Glutamatergic neuron (in vitro differentiated cells): ENCODE measurements at regions not wholly inside any gene's neighbourhood (a gene's known extent, or its start where the extent isn't known, plus 50 kb on each side); places are given as distances from the start of the nearest gene placed in this dataset.

Experiments
- DNase-seq: peaks from one replicate; pipeline ENCODE4 v3.0.0; 2022
- H3K27ac Mint-ChIP-seq: one replicate; pipeline ENCODE4 v1.8.0; 2020; ENCODE audit warnings: mild to moderate bottlenecking, mixed read lengths, inconsistent platforms; ENCODE audit not compliant: unreplicated experiment
- H3K27me3 Mint-ChIP-seq: one replicate; pipeline ENCODE4 v1.8.0; 2020; ENCODE audit warnings: mild to moderate bottlenecking, moderate library complexity, mixed read lengths, inconsistent platforms; ENCODE audit not compliant: unreplicated experiment
- H3K36me3 Mint-ChIP-seq: one replicate; pipeline ENCODE4 v1.8.0; 2020; ENCODE audit warnings: mild to moderate bottlenecking, mixed read lengths, inconsistent platforms; ENCODE audit not compliant: unreplicated experiment
- H3K4me1 Mint-ChIP-seq: one replicate; pipeline ENCODE4 v1.8.0; 2020; ENCODE audit warnings: mild to moderate bottlenecking, low read depth, mixed read lengths, inconsistent platforms; ENCODE audit not compliant: unreplicated experiment
- H3K4me3 Mint-ChIP-seq: one replicate; pipeline ENCODE4 v1.8.0; 2020; ENCODE audit warnings: mild to moderate bottlenecking, mixed read lengths, inconsistent platforms; ENCODE audit not compliant: unreplicated experiment
- H3K9me3 Mint-ChIP-seq: one replicate; pipeline ENCODE4 v1.8.0; 2020; ENCODE audit warnings: mild to moderate bottlenecking, moderate library complexity, mixed read lengths, inconsistent platforms; ENCODE audit not compliant: unreplicated experiment
- CTCF ChIP-seq: fragments of 200-600 bp; sonication (generic); IDR thresholded peaks from one replicate; pipeline ENCODE4 v1.5.0; 2021; ENCODE audit not compliant: partially characterized antibody, unreplicated experiment

GRCh38 chr4:77398256-77398655 lies 207.4 kb upstream of the CXCL13 start:
- TF ChIP-seq CTCF = no peak

GRCh38 chr4:77399831-77400230 lies 205.8 kb upstream of the CXCL13 start:
- Mint-ChIP-seq H3K4me3 (no peak overlapping the region), H3K4me1 (no peaks in the 10 kb centered on the region), H3K27me3 (no peaks in the 10 kb centered on the region), H3K36me3 (no peaks in the 10 kb centered on the region), H3K9me3 (peaks cover 2% of the 10 kb centered on the region), H3K27ac (no peak overlapping the region)
- no peak for DNase-seq
- TF ChIP-seq CTCF = no peak

More at GRCh38 chr4:77398256-77398655, 207.4 kb upstream of the CXCL13 start:
- H3K4me3 Mint-ChIP-seq = no peak overlapping the region
- DNase-seq = no peak
- peaks cover 2% of the 10 kb centered on the region for H3K9me3 Mint-ChIP-seq
- H3K27ac Mint-ChIP-seq = no peak overlapping the region
- no peaks in the 10 kb centered on the region for H3K36me3 Mint-ChIP-seq
- no peaks in the 10 kb centered on the region for H3K27me3 Mint-ChIP-seq
- H3K4me1 Mint-ChIP-seq = no peaks in the 10 kb centered on the region

DNA sequence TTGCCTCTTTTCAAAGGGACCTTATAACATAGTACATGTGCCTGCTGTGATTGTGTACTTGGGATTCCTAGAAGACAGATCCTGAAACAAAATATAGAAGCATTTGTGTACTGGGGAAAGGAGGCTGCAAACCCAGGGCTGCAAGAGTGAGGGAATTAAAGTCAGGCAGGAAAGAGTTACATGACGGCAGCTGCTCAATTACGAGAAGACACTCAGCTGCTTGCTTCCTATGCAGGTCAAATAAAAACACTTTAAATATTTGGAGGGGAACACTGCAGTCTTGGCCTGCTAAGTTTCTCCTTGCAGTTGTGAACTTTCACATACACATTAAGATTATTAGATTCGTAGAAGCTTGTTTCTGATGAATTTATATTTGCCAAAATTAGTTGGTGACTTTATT lies 191.9 kb upstream of the CXCL13 start:
- TF ChIP-seq CTCF = no peak
- Mint-ChIP-seq H3K4me1 (no peaks in the 10 kb centered on the region), H3K36me3 (no peaks in the 10 kb centered on the region), H3K27ac (no peak overlapping the region), H3K4me3 (no peak overlapping the region), H3K27me3 (no peaks in the 10 kb centered on the region), H3K9me3 (no peaks in the 10 kb centered on the region)
- DNase-seq = no peak

- DNase-seq = no peak
- no peaks in the 10 kb centered on the region for H3K36me3 Mint-ChIP-seq
- no peak overlapping the region for H3K4me3 Mint-ChIP-seq
- H3K27me3 Mint-ChIP-seq = no peaks in the 10 kb centered on the region
- no peak for TF ChIP-seq CTCF
- H3K27ac Mint-ChIP-seq = no peak overlapping the region
- no peaks in the 10 kb centered on the region for H3K9me3 Mint-ChIP-seq
- no peaks in the 10 kb centered on the region for H3K4me1 Mint-ChIP-seq
These were observed 189.9 kb upstream of the CXCL13 start for GRCh38 chr4:77415689-77416088.

DNA sequence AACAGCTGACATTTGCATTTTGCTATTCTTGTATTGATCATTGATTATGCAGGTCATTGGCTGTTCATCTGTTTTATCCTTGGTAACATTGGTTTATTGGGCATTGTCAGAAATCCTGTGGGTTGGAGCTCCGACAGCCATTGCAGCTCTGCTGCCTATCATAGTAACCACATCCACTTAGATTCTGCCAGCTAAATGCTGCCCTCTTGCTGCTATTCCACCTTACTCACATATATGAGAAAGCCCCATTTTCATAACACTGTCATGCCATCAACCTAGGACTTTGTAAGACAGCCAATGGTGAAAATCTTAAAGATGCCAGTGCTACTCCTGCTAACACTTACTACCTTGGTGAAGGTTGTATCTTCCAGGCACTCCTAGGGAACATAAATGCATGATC lies 187.3 kb upstream of the CXCL13 start:
- H3K36me3 Mint-ChIP-seq = no peaks in the 10 kb centered on the region
- no peak overlapping the region for H3K27ac Mint-ChIP-seq
- no peak for DNase-seq
- TF ChIP-seq CTCF = no peak
- no peaks in the 10 kb centered on the region for H3K27me3 Mint-ChIP-seq
- no peaks in the 10 kb centered on the region for H3K9me3 Mint-ChIP-seq
- no peaks in the 10 kb centered on the region for H3K4me1 Mint-ChIP-seq
- H3K4me3 Mint-ChIP-seq = no peak overlapping the region
